ENCODE measurements at regions not wholly inside any gene's neighbourhood (a gene's known extent, or its start where the extent isn't known, plus 50 kb on each side); places are given as distances from the start of the nearest gene placed in this dataset.
A peak's percentile ranks its signal among the peaks of the same experiment; 100 is the strongest.
"Not testable (repeated sequence)": the region's sequence is repeated elsewhere in the genome, so short reads cannot be mapped to it uniquely, and the experiment has no call there.

- peak; percentile 38 for ATAC-seq
Measured at GRCh38 chr2:221997100-221997499, 301.7 kb downstream of the PAX3 start.

- no peak for ATAC-seq
Measured at GRCh38 chr2:221994926-221995325, 303.9 kb downstream of the PAX3 start.

GRCh38 chr2:221984376-221984775, 314.4 kb downstream of the PAX3 start:
- not testable (repeated sequence) for ATAC-seq

- ATAC-seq, result no peak
Measured at GRCh38 chr2:221981912-221982470, 316.8 kb downstream of the PAX3 start.

GRCh38 chr2:221975151-221975550, 323.6 kb downstream of the PAX3 start:
- no peak for ATAC-seq

GRCh38 chr2:221973902-221974301, 324.9 kb downstream of the PAX3 start:
- no peak for ATAC-seq

- ATAC-seq, result no peak
Measured at GRCh38 chr2:221973502-221973901, 325.3 kb downstream of the PAX3 start.

GRCh38 chr2:221972813-221973478, 325.9 kb downstream of the PAX3 start:
- peak; percentile 92 for ATAC-seq

- no peak for ATAC-seq
Measured at GRCh38 chr2:221970389-221970788, 328.4 kb downstream of the PAX3 start.

- ATAC-seq, result no peak
Measured at GRCh38 chr2:221969830-221970144, 329.0 kb downstream of the PAX3 start.

- ATAC-seq, result no peak
Measured at GRCh38 chr2:221969087-221969829, 329.5 kb downstream of the PAX3 start.

GRCh38 chr2:221962186-221962585, 336.6 kb downstream of the PAX3 start:
- ATAC-seq, result no peak

GRCh38 chr2:221961561-221961960, 337.2 kb downstream of the PAX3 start:
- ATAC-seq, result no peak

GRCh38 chr2:221958224-221958623, 340.6 kb downstream of the PAX3 start:
- ATAC-seq, result no peak

- ATAC-seq, result no peak
Measured at GRCh38 chr2:221948076-221948475, 350.7 kb downstream of the PAX3 start.

- not testable (repeated sequence) for ATAC-seq
Measured at GRCh38 chr2:221944452-221944851, 354.3 kb downstream of the PAX3 start.

- ATAC-seq, result no peak
Measured at GRCh38 chr2:221943076-221943810, 355.6 kb downstream of the PAX3 start.

- ATAC-seq, result no peak
Measured at GRCh38 chr2:221931251-221931991, 359.3 kb upstream of the EPHA4 start.

GRCh38 chr2:221929259-221929658, 357.2 kb upstream of the EPHA4 start:
- no peak for ATAC-seq

- no peak for ATAC-seq
Measured at GRCh38 chr2:221926327-221926726, 354.2 kb upstream of the EPHA4 start.

GRCh38 chr2:221924576-221924975, 352.5 kb upstream of the EPHA4 start:
- ATAC-seq, result no peak

GRCh38 chr2:221915926-221916325, 343.8 kb upstream of the EPHA4 start:
- ATAC-seq, result no peak
